GM13977 (cell line): ENCODE measurements at regions not wholly inside any gene's neighbourhood (a gene's known extent, or its start where the extent isn't known, plus 50 kb on each side); places are given as distances from the start of the nearest gene placed in this dataset.
A peak's percentile ranks its signal among the peaks of the same experiment; 100 is the strongest.

ENCODE experiments used
- DNase-seq: peaks from one replicate; pipeline ENCODE4 v3.0.0; 2012; ENCODE audit warnings: low spot score
- in situ Hi-C: fragments of 300-500 bp; cut with MboI; formaldehyde crosslinking; loops from one replicate; pipeline ENCODE4 v1.12.0; 2022; ENCODE audit warnings: low sequenced_read_pairs, low pct_unique_long_range_greater_than_20kb, mixed read lengths, inconsistent platforms; ENCODE audit not compliant: unreplicated experiment
- TF ChIP-seq, protein P1 (sequence below): IDR thresholded peaks from 2 replicates; pipeline ENCODE4 v1.5.1; 2012; ENCODE audit warnings: mild to moderate bottlenecking, control low read depth; ENCODE audit not compliant: insufficient read depth; ENCODE audit errors: extremely low read depth, missing control alignments

DNA sequence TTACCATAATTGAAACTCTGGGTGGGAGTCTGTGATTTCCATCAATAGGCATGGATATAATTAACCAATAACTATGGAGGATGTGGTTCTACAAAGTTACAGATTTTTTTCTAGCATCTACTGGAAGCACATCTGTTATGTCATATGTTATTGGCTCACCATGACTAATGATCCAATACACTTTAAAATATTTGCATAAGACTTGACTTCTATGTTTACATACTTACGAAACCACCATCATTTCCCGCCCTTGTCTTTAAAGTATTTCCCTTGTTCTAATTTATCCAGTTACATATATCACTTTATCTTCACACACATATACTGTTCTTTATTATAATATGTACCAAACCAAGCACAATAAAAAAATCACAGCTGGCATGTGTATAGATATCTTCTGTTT, 380.3 kb upstream of the CBLB start:
- TF ChIP-seq, protein P1, sequence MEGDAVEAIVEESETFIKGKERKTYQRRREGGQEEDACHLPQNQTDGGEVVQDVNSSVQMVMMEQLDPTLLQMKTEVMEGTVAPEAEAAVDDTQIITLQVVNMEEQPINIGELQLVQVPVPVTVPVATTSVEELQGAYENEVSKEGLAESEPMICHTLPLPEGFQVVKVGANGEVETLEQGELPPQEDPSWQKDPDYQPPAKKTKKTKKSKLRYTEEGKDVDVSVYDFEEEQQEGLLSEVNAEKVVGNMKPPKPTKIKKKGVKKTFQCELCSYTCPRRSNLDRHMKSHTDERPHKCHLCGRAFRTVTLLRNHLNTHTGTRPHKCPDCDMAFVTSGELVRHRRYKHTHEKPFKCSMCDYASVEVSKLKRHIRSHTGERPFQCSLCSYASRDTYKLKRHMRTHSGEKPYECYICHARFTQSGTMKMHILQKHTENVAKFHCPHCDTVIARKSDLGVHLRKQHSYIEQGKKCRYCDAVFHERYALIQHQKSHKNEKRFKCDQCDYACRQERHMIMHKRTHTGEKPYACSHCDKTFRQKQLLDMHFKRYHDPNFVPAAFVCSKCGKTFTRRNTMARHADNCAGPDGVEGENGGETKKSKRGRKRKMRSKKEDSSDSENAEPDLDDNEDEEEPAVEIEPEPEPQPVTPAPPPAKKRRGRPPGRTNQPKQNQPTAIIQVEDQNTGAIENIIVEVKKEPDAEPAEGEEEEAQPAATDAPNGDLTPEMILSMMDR: no peak
- DNase-seq: no peak
- in situ Hi-C loops: no loop called here

DNA sequence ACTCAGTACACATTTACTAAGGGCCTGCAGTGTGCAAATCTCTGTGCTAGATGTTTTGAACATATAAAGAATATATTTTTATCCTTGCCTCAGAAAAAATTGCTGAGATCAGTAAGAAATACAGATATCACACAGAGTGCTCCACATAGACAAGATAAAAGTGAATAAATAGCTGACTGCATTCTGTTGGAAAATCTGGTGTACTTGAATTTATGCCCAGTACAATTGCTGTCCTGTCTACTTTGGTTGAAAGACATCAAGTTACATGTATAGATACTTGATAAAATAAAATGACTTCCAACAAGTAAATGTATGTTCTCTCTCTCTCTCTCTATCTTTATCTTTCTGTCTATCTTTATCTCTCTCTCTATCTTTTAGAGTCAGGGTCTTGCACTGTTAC, 381.2 kb upstream of the CBLB start:
- in situ Hi-C loops: no loop called here
- TF ChIP-seq, protein P1: no peak
- no peak for DNase-seq

DNA sequence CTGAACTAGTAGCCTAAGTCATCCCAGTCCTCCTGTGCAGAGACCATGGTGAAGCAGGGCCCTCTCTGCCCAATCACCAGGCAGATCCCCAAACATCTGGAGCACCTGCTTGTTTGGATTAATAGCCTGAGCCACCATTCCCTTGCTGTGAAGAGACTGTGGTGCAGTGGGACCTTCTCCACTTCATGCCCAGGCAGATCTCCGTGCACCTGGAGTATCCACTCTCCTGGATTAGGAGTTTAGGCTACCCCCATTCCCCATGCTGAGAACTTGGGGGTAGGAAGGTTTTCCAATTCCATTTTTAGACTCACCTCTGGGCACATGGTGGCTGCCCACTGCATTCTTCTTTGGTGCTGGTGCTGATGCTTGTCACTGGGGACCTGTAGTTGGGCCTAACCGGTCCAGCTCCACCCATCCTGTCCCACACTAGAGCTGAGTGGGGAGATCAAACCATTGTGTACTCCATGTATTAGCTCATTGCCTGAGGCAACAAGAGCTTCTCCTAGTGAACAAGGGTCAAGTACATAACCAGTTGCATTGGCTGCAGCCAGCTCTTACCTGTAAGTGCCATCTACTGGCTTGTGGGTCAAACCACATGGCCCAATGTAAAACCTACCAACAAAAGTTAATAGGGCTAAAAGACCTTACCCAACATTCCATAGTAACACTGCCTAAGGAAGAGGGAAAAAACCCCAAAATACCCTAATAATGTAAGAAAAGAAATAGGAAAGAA, 382.5 kb upstream of the CBLB start:
- no peak for DNase-seq
- TF ChIP-seq, protein P1: no peak
- in situ Hi-C loops: no loop called here

DNA sequence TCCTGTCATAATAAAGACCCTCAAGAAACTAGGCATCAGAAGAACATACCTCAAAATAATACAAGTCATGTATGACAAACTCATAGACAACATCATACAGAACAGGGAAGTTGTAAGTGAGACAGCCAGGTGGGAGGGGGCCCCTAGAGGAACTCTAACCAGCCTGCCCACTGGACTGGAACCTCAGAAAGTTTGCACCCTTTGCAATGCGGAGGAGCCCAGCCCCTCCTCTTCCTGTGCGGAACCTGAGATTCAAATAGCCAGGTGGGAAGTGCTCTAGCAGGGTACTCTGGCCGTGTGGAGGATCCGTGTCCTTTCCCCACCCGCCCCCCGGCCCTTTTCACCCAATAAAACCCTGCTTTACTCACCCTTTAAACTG, 387.0 kb upstream of the CBLB start:
- in situ Hi-C loops: no loop called here
- TF ChIP-seq, protein P1: no peak
- DNase-seq: peak; percentile 45

DNA sequence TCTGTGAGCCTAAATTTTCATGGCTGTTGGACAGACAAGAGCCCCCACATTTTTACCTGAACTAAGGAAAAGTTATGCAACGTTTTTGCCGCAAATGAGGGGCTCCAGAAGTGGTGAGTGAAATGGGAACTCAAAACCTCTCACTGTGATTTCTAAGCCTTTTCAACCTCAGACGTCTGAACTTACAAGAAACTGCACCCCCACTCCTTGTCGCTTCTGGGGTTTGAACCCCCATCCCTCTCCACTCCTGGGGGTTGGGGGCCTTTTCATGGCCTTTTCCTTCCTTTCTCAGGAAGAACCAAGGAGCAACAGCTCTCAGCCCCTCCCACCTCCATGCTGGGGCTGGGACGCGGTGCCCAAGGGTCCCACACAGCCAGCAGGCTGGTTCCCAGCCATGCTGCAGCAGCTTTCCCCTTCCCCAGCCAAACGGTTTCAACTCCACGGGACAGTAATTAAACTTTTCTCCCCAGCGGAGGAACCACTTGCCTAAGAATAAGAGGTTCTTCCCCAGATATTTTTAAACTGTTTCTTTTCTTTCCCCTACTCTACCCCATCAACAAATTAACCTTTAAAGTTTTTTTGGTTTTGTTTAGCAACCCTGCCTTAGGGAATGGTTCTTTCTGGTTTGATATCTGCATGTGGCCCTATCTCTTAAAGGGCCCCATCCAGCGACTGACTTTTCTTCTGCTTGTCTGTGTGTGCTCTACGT, 387.6 kb upstream of the CBLB start:
- peak; percentile 10 for DNase-seq
- TF ChIP-seq, protein P1: no peak
- in situ Hi-C loops: no loop called here

DNA sequence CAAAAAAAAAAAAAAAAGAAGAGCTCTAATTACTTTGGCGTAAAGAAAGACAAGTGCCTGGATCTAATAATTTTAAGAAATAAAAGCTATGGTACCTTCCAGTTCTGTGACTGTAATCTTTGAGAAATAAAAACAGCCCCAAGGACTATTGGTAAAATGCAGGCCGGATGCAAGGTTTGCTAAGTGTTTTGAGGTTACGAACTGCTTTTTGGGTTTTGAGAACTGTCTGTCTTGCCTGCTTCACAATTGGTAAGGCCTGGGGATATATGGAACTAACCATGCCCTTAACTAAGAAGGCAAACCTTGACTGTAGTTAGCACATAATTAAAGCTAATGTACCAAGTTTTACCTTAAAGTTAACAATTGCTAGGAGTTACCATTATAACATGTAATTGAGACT, 388.4 kb upstream of the CBLB start:
- in situ Hi-C loops: no loop called here
- TF ChIP-seq, protein P1: no peak
- no peak for DNase-seq
